Karpas-422 (cell line): ENCODE measurements at regions not wholly inside any gene's neighbourhood (a gene's known extent, or its start where the extent isn't known, plus 50 kb on each side); places are given as distances from the start of the nearest gene placed in this dataset.

Experiments
- DNase-seq: peaks from one replicate; pipeline ENCODE4 v3.0.0-alpha.2; 2015
- H2AFZ ChIP-seq: fragments of 200-600 bp; sonication (generic); 2 replicates; pipeline ENCODE4 v1.6.1; 2014; ENCODE audit warnings: antibody characterized with exemption, low read length, mixed read lengths
- H3K27ac ChIP-seq: fragments of 200-600 bp; sonication (generic); 2 replicates; pipeline ENCODE4 v1.5.1; 2014; ENCODE audit warnings: mild to moderate bottlenecking, low read length, moderate library complexity
- H3K27me3 ChIP-seq: fragments of 200-600 bp; sonication (generic); 2 replicates; pipeline ENCODE4 v1.6.1; 2014; ENCODE audit warnings: low read length, mixed read lengths
- H3K36me3 ChIP-seq: fragments of 200-600 bp; sonication (generic); 2 replicates; pipeline ENCODE4 v1.6.1; 2014; ENCODE audit warnings: low read length, mixed read lengths; ENCODE audit not compliant: insufficient read depth
- H3K4me1 ChIP-seq: fragments of 200-600 bp; sonication (generic); 2 replicates; pipeline ENCODE4 v1.6.1; 2014; ENCODE audit warnings: mild to moderate bottlenecking, low read length, mixed read lengths
- H3K4me2 ChIP-seq: fragments of 200-600 bp; sonication (generic); 2 replicates; pipeline ENCODE4 v1.6.1; 2014; ENCODE audit warnings: low read length, low read depth, mild to moderate bottlenecking; ENCODE audit not compliant: poor library complexity, severe bottlenecking
- H3K4me3 ChIP-seq: fragments of 200-600 bp; sonication (generic); 2 replicates; pipeline ENCODE4 v1.5.1; 2014; ENCODE audit warnings: mild to moderate bottlenecking, antibody characterized with exemption, low read length, mixed read lengths
- H3K79me2 ChIP-seq: fragments of 200-600 bp; sonication (generic); 2 replicates; pipeline ENCODE4 v1.6.1; 2014; ENCODE audit warnings: mild to moderate bottlenecking, low read length, mixed read lengths
- H3K9ac ChIP-seq: fragments of 200-600 bp; sonication (generic); 2 replicates; pipeline ENCODE4 v1.6.0; 2014; ENCODE audit warnings: low read length
- H3K9me2 ChIP-seq: fragments of 200-600 bp; sonication (generic), shearing (Covaris generic); replicated peaks from 2 replicates; pipeline ENCODE4 v1.6.0; 2014; ENCODE audit warnings: mild to moderate bottlenecking, low read length, moderate library complexity; ENCODE audit not compliant: insufficient read depth
- H3K9me3 ChIP-seq: fragments of 300-700, 200-600 bp; sonication (generic); 2 replicates; pipeline ENCODE4 v1.6.1; 2014; ENCODE audit warnings: low read length, mixed read lengths
- H4K20me1 ChIP-seq: fragments of 200-600 bp; sonication (generic); 2 replicates; pipeline ENCODE4 v1.6.1; 2014; ENCODE audit warnings: mild to moderate bottlenecking, antibody characterized with exemption, low read length, low read depth; ENCODE audit not compliant: insufficient read depth

DNA sequence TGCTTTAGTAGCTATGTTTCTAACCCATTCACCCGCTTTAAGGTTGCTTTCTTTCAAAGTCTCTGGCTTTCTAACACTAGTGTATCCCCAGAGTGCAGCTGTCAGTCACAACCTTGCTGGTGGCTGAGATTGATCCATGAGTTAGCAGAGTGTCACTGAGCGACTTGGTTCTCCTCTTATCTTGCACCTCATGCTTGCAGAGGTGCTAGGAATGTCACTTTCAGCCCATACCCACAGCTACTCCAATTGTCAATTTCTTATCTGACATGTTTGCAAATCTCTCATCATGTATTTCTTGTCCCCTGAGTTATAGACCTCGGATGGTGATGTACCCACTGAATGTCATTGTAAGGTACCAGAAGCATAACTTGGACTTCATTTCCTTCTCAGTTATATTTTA is 1110.2 kb downstream of the GALC start:
- no peaks in the 10 kb centered on the region for H3K79me2 ChIP-seq
- no peak for DNase-seq
- no peaks in the 10 kb centered on the region for H3K9me2 ChIP-seq
- no peak overlapping the region for H3K9ac ChIP-seq
- no peaks in the 10 kb centered on the region for H3K9me3 ChIP-seq
- H3K27me3 ChIP-seq = no peaks in the 10 kb centered on the region
- no peak overlapping the region for H3K4me2 ChIP-seq
- no peak overlapping the region for H3K4me3 ChIP-seq
- no peaks in the 10 kb centered on the region for H4K20me1 ChIP-seq
- H2AFZ ChIP-seq = no peak overlapping the region
- H3K36me3 ChIP-seq = no peaks in the 10 kb centered on the region
- H3K4me1 ChIP-seq = no peaks in the 10 kb centered on the region
- no peak overlapping the region for H3K27ac ChIP-seq

DNA sequence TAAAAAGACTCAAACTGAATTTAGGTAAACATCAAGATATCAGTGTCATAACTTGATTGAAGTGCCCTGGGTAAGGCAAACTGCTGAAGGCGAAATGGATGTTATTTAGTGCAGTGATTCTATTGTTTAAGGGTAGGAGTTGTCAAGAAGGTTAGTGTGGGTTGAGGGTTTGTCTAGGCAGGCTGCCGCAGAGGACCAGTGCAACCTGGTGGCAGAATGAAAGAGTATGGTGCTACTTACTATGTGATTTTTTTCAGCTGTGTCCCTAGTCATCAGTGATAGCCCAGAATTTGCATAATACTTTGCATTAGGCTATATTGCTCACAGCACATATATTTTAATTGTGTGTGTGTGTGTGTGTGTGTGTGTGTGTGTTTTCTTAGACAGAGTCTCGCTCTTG is 1127.0 kb downstream of the GALC start:
- Histone ChIP-seq H3K36me3 (no peaks in the 10 kb centered on the region), H3K9ac (no peak overlapping the region), H3K79me2 (no peaks in the 10 kb centered on the region), H3K27me3 (no peaks in the 10 kb centered on the region), H3K4me1 (peaks cover 3% of the 10 kb centered on the region; the same call in 1 of the 2 replicates), H3K27ac (no peak overlapping the region), H3K9me2 (no peaks in the 10 kb centered on the region), H4K20me1 (no peaks in the 10 kb centered on the region), H3K4me3 (no peak overlapping the region), H2AFZ (no peak overlapping the region), H3K4me2 (no peak overlapping the region), H3K9me3 (no peaks in the 10 kb centered on the region)
- no peak for DNase-seq

DNA sequence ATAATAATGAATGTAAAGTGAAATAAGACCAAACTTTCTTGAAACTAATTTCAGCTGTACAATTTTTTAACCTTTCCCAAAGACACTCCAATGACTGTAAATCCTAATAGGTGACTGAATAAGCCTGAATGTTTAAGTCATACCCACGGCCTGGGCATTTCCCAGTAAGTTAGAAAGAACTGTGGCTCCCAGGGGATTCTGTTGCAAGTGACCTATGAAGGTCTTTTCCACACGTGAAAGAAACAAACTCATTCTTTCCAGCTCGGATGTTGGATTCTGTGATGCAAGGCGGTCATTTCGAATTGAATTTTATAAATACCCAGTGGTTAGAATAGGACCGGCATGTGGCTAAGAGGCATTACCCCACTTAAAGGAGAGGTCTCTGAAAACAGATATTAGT is 1134.4 kb downstream of the GALC start:
- no peaks in the 10 kb centered on the region for H3K9me2 ChIP-seq
- no peak overlapping the region for H3K27ac ChIP-seq
- H3K4me1 ChIP-seq = peaks cover 3% of the 10 kb centered on the region; the same call in 1 of the 2 replicates
- no peaks in the 10 kb centered on the region for H3K79me2 ChIP-seq
- no peaks in the 10 kb centered on the region for H3K27me3 ChIP-seq
- no peak overlapping the region for H3K9ac ChIP-seq
- no peaks in the 10 kb centered on the region for H3K36me3 ChIP-seq
- no peaks in the 10 kb centered on the region for H4K20me1 ChIP-seq
- no peak overlapping the region for H3K4me2 ChIP-seq
- no peak overlapping the region for H3K4me3 ChIP-seq
- no peak overlapping the region for H2AFZ ChIP-seq
- DNase-seq = no peak
- H3K9me3 ChIP-seq = no peaks in the 10 kb centered on the region

DNA sequence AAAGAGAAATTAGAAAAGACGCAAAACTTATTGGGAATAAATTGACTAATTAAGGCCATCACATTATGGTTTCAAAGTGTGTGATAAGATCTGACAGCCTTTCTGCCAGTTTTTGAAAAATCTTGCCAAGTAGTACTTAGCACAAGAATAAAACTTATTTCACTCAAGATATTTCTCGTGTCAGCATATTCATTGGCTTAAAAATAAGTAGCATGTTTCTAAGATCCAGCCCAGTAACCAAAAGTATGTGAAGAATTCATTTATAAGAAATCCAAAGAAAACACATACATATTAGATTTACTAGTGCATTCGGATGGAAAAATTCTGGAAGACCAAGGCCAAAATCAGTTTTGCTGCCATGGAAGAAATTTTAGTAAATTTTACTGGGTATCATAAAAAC is 1135.0 kb downstream of the GALC start:
- no peaks in the 10 kb centered on the region for H3K79me2 ChIP-seq
- peaks cover 3% of the 10 kb centered on the region; the same call in 1 of the 2 replicates for H3K4me1 ChIP-seq
- H3K36me3 ChIP-seq = no peaks in the 10 kb centered on the region
- no peak for DNase-seq
- no peak overlapping the region for H3K27ac ChIP-seq
- H2AFZ ChIP-seq = no peak overlapping the region
- no peaks in the 10 kb centered on the region for H4K20me1 ChIP-seq
- no peaks in the 10 kb centered on the region for H3K27me3 ChIP-seq
- H3K9me2 ChIP-seq = no peaks in the 10 kb centered on the region
- H3K9me3 ChIP-seq = no peaks in the 10 kb centered on the region
- H3K4me3 ChIP-seq = no peak overlapping the region
- no peak overlapping the region for H3K9ac ChIP-seq
- H3K4me2 ChIP-seq = no peak overlapping the region

DNA sequence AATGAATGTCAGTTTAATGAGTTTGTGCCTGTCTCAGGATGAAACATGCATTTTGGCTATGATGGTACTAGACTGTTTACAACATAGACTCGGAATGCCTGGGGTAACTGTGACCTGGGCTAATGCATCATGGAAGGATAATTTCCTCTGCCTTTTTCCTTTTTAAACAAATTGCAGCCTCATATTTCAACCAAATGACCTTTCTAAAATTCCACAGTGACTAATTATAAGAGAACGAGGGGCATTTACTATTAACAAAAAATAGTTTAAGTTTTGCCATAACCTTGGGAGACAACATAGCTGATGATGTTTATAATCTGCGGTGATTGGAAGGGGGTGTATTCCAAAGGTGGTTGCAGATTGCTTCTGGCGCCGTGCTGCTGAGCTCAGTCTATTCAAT is 1140.5 kb downstream of the GALC start:
- H3K4me3 ChIP-seq = no peak overlapping the region
- H3K27me3 ChIP-seq = no peaks in the 10 kb centered on the region
- no peak overlapping the region for H3K27ac ChIP-seq
- H3K4me2 ChIP-seq = no peak overlapping the region
- H2AFZ ChIP-seq = no peak overlapping the region
- no peaks in the 10 kb centered on the region for H3K36me3 ChIP-seq
- no peaks in the 10 kb centered on the region for H3K9me3 ChIP-seq
- peaks cover 15% of the 10 kb centered on the region for H3K4me1 ChIP-seq
- DNase-seq = no peak
- H3K79me2 ChIP-seq = no peaks in the 10 kb centered on the region
- no peaks in the 10 kb centered on the region for H3K9me2 ChIP-seq
- H3K9ac ChIP-seq = no peak overlapping the region
- H4K20me1 ChIP-seq = no peaks in the 10 kb centered on the region

DNA sequence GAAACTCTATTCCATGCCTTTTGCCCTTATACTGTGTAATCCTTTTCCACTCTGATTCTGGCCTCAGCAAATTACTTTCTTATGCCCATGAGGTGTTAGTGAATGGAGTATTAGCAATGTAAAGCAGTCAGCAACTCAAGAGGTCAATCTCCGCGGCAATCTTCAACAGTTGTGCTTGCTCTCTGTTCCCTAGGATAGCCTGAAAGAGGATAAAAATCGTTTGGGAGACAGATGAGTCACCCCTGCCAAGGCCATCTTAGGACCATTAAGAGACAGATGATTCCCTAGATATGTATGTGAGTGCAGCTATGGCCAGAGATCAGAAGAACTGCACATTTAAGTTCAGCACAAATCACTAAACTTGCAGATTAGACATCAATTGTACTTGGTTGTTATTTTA is 1145.8 kb downstream of the GALC start:
- Histone ChIP-seq H3K27ac (no peak overlapping the region), H3K9ac (no peak overlapping the region), H3K4me2 (no peak overlapping the region), H3K4me3 (no peak overlapping the region), H3K79me2 (no peaks in the 10 kb centered on the region), H3K4me1 (peaks cover 11% of the 10 kb centered on the region), H3K27me3 (no peaks in the 10 kb centered on the region), H3K36me3 (no peaks in the 10 kb centered on the region), H3K9me3 (no peaks in the 10 kb centered on the region), H2AFZ (no peak overlapping the region), H3K9me2 (no peaks in the 10 kb centered on the region), H4K20me1 (no peaks in the 10 kb centered on the region)
- no peak for DNase-seq

DNA sequence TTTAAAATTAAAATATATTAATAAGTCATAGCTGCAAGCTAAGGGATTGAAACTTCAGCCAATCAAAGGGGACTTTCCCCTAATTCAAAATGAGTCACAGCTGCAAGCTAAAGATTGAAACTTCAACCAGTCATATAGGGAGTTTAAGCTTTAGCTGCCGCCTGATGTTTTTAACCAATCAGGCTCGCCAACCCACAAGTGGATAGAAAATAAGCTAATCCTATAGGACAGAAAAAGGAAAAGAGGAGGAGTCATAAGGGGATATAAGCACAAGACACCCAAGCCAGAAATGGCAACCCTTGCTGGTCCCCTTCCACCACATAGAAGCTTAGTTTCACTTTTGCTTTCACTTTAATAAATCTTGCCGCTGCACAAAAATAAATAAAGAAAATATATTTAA is 1154.6 kb downstream of the GALC start:
- Histone ChIP-seq H3K27me3 (no peaks in the 10 kb centered on the region), H3K27ac (no peak overlapping the region), H3K9me3 (no peaks in the 10 kb centered on the region), H3K4me3 (no peak overlapping the region), H2AFZ (no peak overlapping the region), H3K9me2 (peaks cover 11% of the 10 kb centered on the region; the same call in 1 of the 2 replicates), H3K4me1 (no peaks in the 10 kb centered on the region), H3K9ac (no peak overlapping the region), H4K20me1 (no peaks in the 10 kb centered on the region), H3K79me2 (no peaks in the 10 kb centered on the region), H3K36me3 (no peaks in the 10 kb centered on the region), H3K4me2 (no peak overlapping the region)
- no peak for DNase-seq

DNA sequence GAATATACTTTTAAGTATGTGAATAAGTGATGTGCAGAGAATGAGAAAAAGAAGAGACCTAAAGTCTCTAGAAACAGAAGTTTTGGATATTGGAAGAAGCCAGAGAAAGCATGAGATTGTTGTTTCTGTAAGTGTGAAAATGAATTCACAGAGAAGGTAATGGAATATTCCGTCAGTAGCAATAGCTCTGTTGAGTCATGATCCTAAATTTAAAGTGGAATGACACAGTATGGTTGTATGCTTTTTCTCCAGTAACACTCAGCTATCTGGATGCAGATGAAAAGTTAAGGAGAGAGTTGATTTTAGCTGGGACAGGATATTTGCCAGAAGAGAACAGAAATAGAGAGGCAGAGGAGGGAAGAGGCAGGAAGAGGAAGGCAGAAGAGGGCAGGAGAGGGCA is 1166.3 kb downstream of the GALC start:
- Histone ChIP-seq H3K36me3 (no peaks in the 10 kb centered on the region), H3K27ac (no peak overlapping the region), H3K9me2 (no peaks in the 10 kb centered on the region; the same call in 1 of the 2 replicates)

DNA sequence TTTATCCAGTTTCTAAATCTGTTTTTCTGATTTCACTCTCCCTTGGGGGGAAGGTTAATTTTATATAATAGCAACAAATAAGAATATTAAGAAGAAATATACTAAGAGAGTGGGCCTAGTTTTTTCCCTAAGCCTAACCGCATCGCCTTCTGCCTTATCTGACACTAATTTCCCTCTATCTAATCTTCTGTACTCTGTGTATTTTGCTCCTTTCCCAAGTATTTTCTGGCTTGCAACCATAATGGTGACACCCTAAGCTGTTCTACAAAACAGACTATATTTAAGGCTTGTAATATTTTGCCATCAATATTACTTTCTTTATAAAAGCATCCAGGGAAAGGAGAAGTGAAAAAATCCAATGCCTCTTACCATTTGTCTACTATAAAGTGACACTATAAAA is 1168.8 kb downstream of the GALC start:
- no peaks in the 10 kb centered on the region for H4K20me1 ChIP-seq
- H3K27ac ChIP-seq = no peak overlapping the region
- no peak overlapping the region for H3K9ac ChIP-seq
- no peak overlapping the region for H3K4me2 ChIP-seq
- no peaks in the 10 kb centered on the region for H3K4me1 ChIP-seq
- H3K9me2 ChIP-seq = no peaks in the 10 kb centered on the region
- H3K9me3 ChIP-seq = no peaks in the 10 kb centered on the region
- no peaks in the 10 kb centered on the region for H3K79me2 ChIP-seq
- H3K4me3 ChIP-seq = no peak overlapping the region
- H2AFZ ChIP-seq = no peak overlapping the region
- H3K36me3 ChIP-seq = no peaks in the 10 kb centered on the region
- H3K27me3 ChIP-seq = no peaks in the 10 kb centered on the region
- DNase-seq = no peak

More for the DNA sequence above, 1166.3 kb downstream of the GALC start:
- H3K9ac ChIP-seq = no peak overlapping the region
- no peak overlapping the region for H3K4me3 ChIP-seq
- H3K4me2 ChIP-seq = no peak overlapping the region
- DNase-seq = no peak
- H3K4me1 ChIP-seq = no peaks in the 10 kb centered on the region
- no peaks in the 10 kb centered on the region for H3K9me3 ChIP-seq
- no peak overlapping the region for H2AFZ ChIP-seq
- no peaks in the 10 kb centered on the region for H3K79me2 ChIP-seq
- H4K20me1 ChIP-seq = no peaks in the 10 kb centered on the region
- no peaks in the 10 kb centered on the region for H3K27me3 ChIP-seq
